Fibroblast of the conjunctiva (primary cell): ENCODE measurements at regions not wholly inside any gene's neighbourhood (a gene's known extent, or its start where the extent isn't known, plus 50 kb on each side); places are given as distances from the start of the nearest gene placed in this dataset.

Experiments used
- DNase-seq: peaks from one replicate; pipeline ENCODE4 v3.0.0-alpha.2; 2010; ENCODE audit warnings: low read depth

GRCh38 chr2:163265562-163265961 is 427.0 kb upstream of the KCNH7 start:
- DNase-seq: no peak

GRCh38 chr2:163264341-163264740 is 425.8 kb upstream of the KCNH7 start:
- DNase-seq: no peak

DNA sequence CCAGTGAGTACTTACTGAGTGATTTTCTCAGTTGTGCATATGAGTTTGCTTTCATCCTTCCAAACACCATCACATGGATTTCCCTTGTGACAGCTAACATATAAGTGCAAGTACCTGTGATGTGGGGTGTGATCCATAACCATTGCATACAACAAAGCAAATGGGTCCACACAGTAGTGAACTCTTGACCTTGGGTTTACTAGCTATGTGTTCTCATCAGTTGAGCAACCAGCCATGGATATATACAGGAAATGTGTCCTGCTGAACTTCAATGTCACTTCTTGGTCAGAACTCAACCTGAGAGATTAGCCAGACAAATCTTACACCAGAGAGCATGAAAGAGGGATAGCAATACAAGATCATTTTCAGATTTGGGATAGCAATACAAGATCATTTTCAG is 420.9 kb upstream of the KCNH7 start:
- DNase-seq: no peak

GRCh38 chr2:163255086-163255485 is 416.5 kb upstream of the KCNH7 start:
- DNase-seq: no peak

DNA sequence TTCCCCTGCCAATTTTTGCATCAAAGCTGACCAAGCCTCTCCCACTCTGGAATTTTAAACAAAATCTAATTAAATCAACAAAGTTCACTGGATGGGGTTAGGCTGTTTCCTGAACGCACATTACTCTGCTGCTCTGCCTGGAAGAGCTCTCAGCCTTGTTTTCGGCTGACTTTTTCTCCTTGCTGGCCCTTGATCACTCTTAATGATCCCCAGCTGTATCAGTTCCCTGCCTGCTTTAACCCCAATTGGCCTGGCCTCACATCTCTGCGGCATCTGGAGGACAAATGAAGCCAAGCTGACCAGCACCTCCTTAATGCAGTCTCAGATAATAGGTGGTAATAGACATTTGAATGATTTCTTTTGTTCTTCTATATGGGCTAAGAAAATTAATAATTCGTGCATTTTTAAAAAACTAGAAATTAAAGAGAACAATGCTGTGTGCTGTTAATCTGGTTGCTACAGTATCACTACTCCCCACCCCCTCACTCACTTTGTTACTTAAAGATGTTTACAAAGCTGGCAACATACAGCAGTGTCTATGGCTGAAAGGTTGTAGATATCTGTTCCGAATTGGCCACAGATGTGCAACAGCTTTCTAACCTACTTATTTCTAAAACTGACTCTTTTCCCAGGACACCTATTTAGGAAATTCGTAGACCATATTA is 415.2 kb upstream of the KCNH7 start:
- peak; percentile 14 for DNase-seq

GRCh38 chr2:163252199-163252598 is 413.6 kb upstream of the KCNH7 start:
- no peak for DNase-seq

DNA sequence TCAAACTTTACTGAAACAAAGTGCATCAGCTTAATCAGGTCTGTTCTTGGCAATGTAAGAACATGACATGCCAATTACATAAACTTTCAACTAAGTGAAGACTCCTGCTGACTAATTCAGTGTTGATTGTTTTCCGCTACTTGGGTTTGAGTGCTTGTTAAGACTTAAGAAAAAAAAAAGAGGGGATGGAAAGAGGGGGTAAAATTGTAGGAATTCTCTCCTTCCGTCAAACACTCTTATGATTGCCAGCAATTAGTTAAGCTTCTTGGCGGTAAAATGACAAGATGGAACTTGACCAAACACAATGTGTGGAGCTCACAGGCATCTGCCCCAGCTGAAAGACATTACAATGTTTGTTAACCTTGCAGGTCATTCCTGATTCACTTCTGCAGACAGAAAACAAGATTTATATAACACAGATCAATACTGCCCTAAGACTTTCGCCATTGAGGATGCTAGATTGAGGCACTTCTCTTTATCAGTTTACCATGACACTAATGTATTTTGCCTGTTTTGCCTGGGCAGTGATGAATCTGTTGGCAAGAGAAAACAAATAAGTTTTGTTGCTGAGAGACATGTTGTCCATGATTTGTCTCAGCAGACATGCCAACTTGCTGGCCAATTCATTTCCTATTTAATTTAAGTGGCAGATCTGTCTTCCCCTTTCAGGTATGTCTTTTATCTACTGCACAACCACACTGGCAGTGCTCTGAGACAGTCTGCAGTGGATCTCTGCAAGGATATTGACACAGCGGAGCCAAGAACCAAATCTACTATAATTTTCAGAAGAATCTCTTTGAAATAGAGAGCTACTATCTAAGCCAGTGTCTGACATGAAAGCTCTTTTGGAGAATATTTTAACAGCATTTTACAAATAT is 410.0 kb upstream of the KCNH7 start:
- DNase-seq: peak; percentile 8

GRCh38 chr2:163247847-163248220 is 409.3 kb upstream of the KCNH7 start:
- DNase-seq: no peak

- no peak for DNase-seq
Observed at GRCh38 chr2:163247156-163247846, 408.7 kb upstream of the KCNH7 start.

DNA sequence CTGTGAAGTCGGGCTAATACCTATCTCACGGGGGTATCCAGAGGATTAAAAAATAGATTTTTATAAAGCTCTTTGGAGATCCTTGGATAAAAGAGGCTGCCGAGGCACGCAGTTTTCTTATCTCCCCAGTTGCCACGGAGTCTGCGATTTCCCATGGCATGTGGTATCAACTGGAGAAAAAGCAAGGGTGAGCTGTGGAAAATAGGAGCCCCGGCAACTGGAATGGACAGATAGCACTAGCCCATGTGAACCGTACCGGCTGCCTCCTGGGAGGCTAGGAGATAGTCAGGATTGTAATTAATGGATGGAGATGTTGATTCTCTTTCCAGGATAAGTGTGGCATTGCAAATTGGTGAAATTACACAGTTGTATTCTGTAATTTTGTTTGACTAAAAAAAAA is 407.6 kb upstream of the KCNH7 start:
- no peak for DNase-seq

DNA sequence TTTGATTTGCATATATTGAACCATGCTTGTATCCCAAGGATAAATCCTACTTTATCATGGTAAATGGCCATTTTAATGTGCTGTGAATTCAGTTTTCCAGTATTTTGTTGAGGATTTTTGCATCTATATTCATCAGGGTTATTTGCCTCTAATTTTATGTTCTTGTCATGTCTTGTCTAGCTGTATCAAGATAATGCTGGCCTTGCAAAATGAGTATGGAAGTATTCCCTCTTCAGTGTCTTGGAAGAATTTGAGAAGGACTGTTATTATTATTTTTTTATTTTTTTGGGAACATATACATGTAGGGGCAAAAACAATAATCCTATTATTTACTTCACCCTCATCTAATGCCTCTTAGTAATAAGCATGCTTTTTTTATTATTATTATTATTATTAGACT is 398.0 kb upstream of the KCNH7 start:
- DNase-seq: no peak

- DNase-seq: no peak
Observed at GRCh38 chr2:163231666-163232065, 393.1 kb upstream of the KCNH7 start.

DNA sequence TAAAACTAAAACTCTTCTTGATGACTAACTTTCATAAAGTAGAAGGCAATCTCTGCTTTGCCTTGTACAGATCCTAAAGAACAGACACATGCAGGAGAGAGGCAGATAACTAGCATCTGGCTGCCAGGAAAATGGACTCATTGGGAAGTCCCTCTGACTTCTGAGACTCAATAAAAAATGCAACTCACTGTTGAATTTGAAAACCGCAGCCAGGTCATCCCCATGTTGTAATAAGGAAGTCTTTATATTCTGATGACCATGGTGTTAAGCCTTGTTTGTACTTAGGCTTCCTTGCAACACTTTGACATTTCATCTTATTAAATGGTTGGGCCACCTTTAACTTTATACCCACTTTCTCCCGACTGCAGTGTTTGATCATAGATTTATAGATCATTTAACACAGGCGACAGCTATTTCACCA is 375.1 kb upstream of the KCNH7 start:
- DNase-seq: no peak

- DNase-seq: peak; percentile 14
Observed at GRCh38 chr2:163210430-163210918, 371.9 kb upstream of the KCNH7 start.

- DNase-seq: no peak
Observed at GRCh38 chr2:163207693-163208370, 369.3 kb upstream of the KCNH7 start.

- DNase-seq: no peak
Observed at GRCh38 chr2:163205589-163206254, 367.2 kb upstream of the KCNH7 start.

GRCh38 chr2:163200741-163201140 is 362.2 kb upstream of the KCNH7 start:
- peak; percentile 32 for DNase-seq

DNA sequence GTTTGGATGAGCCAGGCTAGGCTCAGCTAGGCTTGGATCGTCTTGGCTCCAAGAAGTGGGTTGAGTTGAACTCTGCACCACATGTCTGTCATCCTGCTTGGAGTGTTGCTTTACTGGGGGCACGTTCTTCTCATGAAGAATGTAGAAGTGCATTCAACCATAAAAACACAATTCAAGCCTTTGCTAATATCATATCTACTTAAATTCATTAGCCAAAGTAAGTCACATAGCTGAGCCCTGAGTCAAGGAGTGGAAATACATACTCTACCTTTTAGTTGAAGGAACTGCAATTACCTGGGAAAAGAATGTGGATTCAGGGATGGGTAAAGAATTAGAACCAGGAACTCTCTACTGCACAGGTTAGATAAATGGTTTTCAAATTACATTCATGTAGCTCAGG is 360.4 kb upstream of the KCNH7 start:
- no peak for DNase-seq

DNA sequence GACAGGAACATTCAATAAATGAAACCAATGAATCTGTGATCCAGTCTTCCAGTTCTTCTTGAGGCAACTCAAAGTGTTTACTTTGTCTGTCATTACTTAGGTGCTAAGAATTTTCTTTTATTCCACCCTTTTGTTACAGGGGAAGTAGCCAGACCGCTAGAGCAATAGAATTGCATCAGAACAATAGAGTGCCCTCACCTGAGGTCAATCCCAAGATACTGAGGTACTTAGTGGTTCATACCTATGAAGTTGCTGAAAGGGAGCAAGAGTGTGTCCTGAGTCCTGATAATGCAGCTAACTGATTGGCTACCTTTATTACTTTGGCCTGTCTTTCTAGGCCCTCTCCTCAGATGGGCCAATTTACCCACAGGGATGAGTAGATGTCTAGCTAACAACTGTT is 359.4 kb upstream of the KCNH7 start:
- no peak for DNase-seq

DNA sequence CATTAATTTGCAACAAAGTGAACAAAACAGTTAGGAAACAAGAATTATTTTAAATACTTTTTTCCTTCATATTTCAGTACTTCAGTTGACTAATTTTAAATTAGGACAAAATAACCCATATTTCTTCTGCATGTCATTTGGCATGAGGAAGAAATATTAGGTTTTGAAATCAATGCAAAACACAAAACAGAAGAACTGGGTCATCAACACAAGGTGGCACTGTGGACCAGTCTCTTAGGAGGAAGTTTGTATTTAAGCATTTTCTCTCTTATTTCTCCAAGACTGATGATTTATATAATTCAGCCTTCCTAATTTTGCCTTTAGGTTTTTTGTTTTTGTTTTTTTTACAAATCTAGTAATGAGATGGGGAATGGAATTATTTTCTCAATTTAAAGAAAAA is 352.8 kb upstream of the KCNH7 start:
- DNase-seq: peak; percentile 49

GRCh38 chr2:163187995-163188655 is 349.6 kb upstream of the KCNH7 start:
- no peak for DNase-seq
